ENCODE measurements at regions not wholly inside any gene's neighbourhood (a gene's known extent, or its start where the extent isn't known, plus 50 kb on each side); places are given as distances from the start of the nearest gene placed in this dataset.

- no peak for TF ChIP-seq CTCF (IDR thresholded peaks at IDR 0.05)
- TF ChIP-seq POLR2A (IDR thresholded peaks at IDR 0.05) = no peak
- TF ChIP-seq EP300 (IDR thresholded peaks at IDR 0.05) = no peak
- TF ChIP-seq POLR2AphosphoS5 (IDR thresholded peaks at IDR 0.05) = no peak
These were observed 1226.4 kb downstream of the XPNPEP1 start for GRCh38 chr10:108696792-108697477.

Data from upper lobe of left lung (tissue), 4 donors.